NOMO-1 treated with DMSO at 0.1 percent for 48 hours (cell line): ENCODE measurements at regions not wholly inside any gene's neighbourhood (a gene's known extent, or its start where the extent isn't known, plus 50 kb on each side); places are given as distances from the start of the nearest gene placed in this dataset.

Experiments used
- DNase-seq: peaks from one replicate; lab custom pipeline; 2025; ENCODE audit not compliant: unreplicated experiment; lab: John Stamatoyannopoulos, UW

GRCh38 chr2:120826716-120827410 is 91.2 kb downstream of the GLI2 start:
- DNase-seq: no peak

DNA sequence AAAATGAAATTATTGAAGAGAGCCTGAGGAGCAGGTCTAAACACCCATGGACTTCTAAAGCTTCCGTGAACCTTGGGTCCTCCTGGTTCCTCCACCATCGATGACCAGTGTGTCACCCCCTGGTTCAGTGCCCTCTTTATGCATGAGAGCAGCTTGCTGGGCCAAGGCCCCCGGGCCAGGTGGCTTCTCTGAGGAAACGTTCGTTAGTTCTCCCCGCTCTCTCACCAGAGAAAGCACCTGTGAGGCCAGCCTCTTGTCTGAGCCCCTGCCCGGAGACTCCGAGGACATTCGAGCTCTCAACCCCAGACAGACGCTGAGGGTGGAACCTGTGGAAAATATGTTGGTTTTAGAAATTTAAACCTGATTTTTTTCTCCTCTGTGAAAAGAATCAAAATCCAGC is 92.4 kb downstream of the GLI2 start:
- DNase-seq: no peak

GRCh38 chr2:120828829-120829632 is 93.4 kb downstream of the GLI2 start:
- no peak for DNase-seq

GRCh38 chr2:120829633-120830025 is 94.0 kb downstream of the GLI2 start:
- DNase-seq: no peak

DNA sequence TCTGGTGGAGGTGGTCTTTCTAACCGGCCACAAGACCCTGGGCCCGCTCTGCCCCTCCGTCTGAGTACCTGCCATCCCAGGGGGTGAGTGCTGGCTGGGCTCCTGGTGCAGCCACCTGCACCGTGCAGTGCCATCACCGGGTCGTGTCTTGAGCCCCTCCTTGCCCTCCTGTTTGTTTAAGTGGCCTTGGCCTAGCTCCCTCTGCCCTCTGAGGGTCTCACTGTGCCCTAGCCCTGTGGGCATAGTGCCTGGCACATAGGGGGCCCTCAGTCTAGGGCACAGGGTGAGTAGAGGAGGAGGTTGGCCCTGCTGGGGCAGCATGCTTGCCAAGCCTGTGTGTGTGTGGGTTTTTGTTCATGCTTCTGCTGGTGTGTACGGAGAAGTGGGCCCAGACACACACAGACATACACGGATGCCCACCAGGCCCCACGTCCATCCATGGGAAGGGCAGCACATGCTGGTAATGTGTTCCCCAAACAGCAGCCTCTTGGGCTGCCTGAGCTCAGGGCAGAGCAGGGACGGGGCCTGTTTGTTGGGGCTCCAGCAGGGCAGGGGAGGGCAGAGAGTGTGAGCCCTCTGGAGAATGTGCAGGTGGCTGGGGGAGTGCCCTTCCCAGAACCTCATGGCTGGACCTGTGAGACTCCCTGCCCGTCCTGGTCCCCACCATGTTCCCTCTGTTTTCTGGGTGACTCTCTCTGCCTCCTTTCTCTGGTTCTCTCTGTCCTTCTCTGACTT is 94.6 kb downstream of the GLI2 start:
- DNase-seq: no peak

DNA sequence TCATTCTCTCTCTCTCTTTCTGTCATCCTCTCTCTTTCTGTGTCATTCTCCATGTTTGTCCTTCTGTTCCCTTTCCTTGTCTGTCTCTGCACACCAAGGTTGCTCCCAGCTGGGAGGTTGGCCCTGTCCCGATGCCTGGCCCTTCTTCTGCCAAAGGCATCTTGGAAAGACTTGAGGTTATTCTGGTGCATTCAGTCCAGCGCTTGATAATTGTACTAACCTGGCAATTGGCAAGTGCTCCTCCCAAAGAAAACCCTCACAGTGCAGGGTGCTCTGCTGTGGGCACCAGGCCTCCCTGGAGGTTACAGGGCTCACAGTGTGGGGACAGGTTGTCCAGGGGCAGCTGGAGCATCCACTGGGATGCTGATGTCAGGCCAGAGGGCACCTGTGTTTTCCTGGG is 95.4 kb downstream of the GLI2 start:
- DNase-seq: no peak

GRCh38 chr2:120831891-120832290 is 96.2 kb downstream of the GLI2 start:
- no peak for DNase-seq

DNA sequence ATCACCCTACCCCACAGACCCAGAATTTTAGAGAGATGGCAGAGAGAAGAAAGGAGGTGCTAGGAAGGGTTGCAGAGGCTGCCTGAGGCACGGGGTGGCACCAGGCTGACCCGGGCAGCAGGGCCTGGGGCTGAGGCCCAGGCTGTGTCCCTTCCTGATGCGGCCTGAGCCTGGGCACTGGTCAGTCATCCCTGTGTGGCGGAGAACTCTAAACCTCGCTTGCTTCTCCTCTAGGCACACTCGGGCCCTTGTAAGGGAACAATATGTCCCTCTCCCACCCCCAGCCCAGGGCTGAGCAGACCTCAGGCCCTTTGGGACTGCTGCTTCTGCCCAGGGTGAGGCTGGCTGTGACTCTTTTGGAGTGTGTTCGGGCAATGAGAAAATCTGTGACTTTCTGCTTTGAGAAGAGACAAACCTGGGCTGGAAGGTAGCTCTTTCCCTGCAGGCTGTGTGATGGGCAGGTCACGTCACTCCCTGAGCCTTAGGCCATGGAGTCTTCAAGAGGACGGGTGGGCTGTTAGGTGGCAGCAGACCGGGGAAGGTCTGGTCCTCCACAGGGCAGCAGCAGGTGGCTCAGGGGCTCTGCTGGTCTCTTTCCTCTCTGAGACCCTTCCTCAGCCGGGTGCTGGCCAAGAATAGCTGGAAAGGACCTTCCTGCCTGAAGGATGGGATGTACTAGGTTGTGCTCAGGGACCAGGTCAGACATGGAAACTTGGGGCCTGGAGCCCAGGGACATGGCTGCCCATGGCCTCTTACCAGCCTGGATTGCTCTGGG is 96.8 kb downstream of the GLI2 start:
- DNase-seq: no peak

GRCh38 chr2:120833127-120833675 is 97.5 kb downstream of the GLI2 start:
- DNase-seq: no peak

DNA sequence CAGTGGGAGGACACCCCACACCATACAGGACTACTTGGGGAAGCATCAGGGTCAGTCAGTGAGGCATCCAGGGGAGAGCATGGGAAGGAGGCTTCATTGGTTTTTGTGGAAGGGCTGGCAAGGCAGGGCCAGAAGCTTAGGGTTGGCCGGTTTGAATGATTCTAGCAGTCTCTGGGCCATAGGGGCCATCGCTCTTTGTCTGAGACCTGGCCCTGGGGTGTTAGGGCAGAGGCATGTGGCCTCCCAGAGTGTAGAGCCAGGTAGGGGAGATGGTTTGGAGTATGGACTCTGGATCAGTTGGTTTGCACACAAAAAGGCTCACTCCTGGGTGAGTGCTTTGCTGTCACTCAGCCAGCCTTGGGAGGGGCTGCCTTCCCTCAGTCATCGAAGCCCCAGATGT is 98.5 kb downstream of the GLI2 start:
- no peak for DNase-seq

DNA sequence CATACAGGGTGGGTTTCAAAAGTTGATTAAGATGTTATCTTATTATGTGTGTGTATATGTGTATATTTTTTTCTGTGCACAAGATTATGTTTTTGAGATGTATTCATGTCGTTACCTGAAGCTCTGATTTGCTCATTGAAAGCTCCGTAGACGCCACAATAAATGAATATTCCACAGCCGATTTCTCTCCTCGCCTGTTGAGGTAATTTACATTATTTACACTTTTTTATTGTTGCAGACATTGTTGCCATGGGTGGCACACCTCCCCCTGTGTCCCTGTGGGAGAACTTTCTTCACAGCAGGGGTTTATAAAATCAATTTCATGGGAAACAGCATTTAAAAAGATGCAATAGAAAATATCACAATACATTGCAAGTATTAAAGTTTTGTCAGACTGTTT is 100.6 kb downstream of the GLI2 start:
- DNase-seq: no peak

DNA sequence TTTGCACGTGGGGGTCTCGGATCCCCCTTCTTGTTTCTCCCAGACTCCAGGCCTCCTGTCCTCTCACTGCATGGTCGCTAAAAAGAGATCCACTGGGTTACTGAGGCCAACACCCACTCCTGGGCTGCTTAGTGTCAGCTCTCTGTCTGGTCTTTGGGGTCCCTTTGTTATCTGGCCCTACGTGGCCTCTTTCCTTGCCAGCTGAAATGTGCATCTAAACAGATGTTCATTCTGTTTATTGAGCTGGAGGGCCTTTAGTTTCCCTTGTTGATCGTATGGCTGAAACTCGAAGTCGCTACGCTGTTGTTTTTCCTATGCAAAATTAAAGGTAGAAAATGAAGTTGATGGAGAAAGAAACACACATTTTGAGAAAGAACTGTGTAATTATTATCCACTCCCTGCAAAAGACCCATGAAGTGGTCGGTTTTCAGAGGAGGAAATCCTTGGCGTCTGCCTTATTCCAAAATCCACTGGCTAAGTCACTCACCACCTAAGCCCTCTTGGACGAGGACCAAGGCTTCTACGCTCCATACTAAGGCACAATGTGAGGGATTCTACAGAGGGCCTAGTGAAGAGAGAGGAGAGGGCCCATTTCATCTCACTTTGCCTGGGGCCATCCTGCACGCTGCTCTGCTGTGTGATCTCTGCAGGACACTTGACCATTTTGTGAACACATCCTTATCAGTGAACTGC is 105.3 kb downstream of the GLI2 start:
- no peak for DNase-seq

DNA sequence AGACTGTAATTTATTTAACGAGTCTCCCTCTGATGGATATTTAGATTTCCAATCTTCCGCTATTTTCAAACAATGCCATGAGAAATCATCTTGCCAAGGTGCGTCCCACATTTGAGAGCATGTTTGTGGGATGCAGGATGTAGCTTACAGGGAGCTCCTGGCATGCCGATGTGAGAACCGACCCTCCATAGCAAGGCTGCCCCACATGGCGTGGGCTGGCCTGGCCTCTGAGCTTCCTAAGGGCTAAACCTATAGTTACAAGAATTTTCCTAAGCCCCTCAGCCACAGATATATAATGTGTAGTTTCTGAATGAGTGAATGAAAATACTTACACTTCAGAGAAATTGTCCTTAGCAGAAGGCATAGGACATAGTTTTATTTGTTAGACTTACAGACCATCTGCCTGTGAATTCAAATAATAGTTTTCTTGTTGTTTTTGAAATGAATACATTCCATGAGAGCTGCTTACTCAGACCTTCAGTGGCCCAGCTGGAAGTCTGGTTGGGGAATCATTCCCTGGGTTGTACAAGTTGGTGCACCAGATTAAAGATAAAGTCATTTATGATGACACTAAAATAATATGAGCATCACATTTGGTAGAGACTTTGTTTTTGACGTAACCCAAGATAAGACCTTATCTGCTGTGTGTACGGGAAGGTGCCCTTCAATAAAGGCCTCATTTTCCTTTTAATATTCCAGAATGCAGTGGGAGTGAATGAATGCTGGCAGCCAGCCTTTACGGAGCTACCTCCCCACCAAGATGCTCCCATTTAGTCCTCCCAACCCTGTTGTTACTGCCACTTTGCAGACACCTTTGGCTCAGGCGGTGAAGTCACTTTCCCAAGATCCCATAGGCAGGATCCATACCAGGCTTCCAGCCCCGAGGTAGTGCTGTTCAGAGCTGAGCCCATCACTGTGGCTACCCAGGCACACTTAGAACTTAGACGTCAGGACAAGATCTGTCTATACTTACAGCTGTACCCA is 107.1 kb downstream of the GLI2 start:
- DNase-seq: no peak

DNA sequence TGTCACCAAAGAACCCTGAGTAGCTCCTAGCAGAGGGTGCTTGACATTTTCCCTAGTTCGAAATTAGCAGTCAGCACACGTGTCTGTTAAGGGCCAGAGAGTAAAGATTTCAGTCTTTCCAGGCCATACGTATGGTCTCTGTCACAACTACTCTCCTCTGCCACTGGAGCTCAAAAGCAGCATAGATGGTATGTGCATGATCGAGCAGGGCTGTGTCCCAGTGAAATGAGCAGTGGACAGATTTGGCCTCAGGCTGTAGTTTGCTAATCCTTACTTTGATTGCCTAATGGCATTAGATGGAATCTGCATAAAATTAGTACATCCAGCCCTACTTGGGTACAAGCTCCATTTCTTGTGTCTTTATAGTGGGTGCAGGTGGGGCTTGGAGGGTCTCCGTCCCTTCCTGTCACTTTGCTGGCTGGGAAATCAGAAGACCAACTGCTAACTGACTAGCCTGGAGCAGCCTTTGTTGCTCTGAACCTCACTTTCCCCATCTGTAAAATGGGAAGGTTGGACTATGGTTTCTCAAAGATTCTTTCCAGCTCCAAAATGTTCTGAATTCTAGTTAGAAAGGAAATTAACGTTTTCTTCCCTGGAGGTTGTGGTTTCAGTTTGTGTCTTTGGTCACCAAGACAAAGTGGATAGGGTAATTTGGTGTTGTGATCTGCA is 108.5 kb downstream of the GLI2 start:
- DNase-seq: no peak

GRCh38 chr2:120845277-120845676 is 109.6 kb downstream of the GLI2 start:
- DNase-seq: no peak

GRCh38 chr2:120846406-120847095 is 110.9 kb downstream of the GLI2 start:
- DNase-seq: no peak

GRCh38 chr2:120847700-120848321 is 112.1 kb downstream of the GLI2 start:
- no peak for DNase-seq

DNA sequence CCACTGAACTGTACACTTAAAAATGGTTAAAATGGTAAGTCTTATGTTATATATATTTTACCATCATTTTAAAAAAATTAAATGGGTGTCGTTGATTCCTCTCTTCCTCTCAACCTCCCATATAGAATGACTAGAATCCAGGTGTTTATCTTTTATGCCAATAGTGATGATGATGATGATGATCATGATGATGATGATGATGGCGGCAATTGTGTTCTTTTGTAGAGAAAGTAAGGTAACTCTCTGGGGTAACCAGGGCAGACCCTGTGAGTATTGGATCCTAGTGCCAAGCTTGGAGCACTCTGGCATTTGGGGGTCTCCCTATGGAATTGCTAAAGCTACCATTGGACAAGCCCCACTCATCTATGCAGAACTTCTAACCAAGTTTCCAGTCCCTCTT is 113.6 kb downstream of the GLI2 start:
- no peak for DNase-seq
